ENCODE measurements at regions not wholly inside any gene's neighbourhood (a gene's known extent, or its start where the extent isn't known, plus 50 kb on each side); places are given as distances from the start of the nearest gene placed in this dataset.

- Histone ChIP-seq H3K9me3 (no peaks in the 10 kb centered on the region), H3K27me3 (no peaks in the 10 kb centered on the region), H3K27ac (replicated peaks in 1 of 4) (no peak overlapping the region), H3K4me3 (no peak overlapping the region), H3K36me3 (no peaks in the 10 kb centered on the region), H3K4me1 (no peaks in the 10 kb centered on the region)
- no peak for DNase-seq (ENCODE audit: extremely low spot score)
- TF ChIP-seq POLR2AphosphoS5 (IDR thresholded peaks at IDR 0.05) (no peak), POLR2A (IDR thresholded peaks at IDR 0.05; ENCODE audit: low read depth) (no peak), CTCF (IDR thresholded peaks at IDR 0.05) (no peak), EP300 (IDR thresholded peaks at IDR 0.05) (no peak)
- WGBS, result 82% methylated on average over 3 of the region's 3 CpGs
- intact Hi-C loops (cut with DNase I), result no loop called here
Measured at GRCh38 chr5:90279091-90279490, 130.5 kb downstream of the CETN3 start.

- TF ChIP-seq POLR2AphosphoS5 (IDR thresholded peaks at IDR 0.05) (no peak), CTCF (IDR thresholded peaks at IDR 0.05) (no peak), EP300 (IDR thresholded peaks at IDR 0.05) (no peak), POLR2A (IDR thresholded peaks at IDR 0.05; ENCODE audit: low read depth) (no peak)
- H3K36me3 ChIP-seq, result no peaks in the 10 kb centered on the region
- no peaks in the 10 kb centered on the region for H3K4me1 ChIP-seq
- no peak overlapping the region for H3K27ac ChIP-seq (replicated peaks in 1 of 4)
- no peaks in the 10 kb centered on the region for H3K27me3 ChIP-seq
- no peak for DNase-seq (ENCODE audit: extremely low spot score)
- intact Hi-C loops (cut with DNase I), result no loop called here
- H3K9me3 ChIP-seq, result no peaks in the 10 kb centered on the region
- H3K4me3 ChIP-seq, result no peak overlapping the region
- 75% methylated on average over 2 of the region's 2 CpGs for WGBS
Measured at GRCh38 chr5:90274216-90274615, 135.3 kb downstream of the CETN3 start.

DNA sequence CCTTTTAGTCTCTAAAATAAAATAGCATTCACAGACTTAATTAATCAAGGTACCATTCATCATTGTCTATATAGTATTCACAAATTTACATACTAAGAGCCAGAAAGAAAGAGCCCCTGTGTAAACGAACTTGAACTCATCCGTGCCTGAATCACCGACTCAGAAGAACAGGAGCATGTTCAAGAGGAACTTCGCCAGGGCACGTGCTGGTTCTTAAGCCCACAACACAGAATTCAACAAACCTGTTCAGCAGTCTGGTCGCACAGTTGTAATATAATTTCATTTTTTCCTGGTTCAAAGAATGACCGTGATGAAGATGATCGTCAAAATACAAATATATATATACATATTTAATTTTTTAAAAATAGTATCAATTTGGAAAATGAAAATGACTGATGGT, 141.9 kb downstream of the CETN3 start:
- Histone ChIP-seq H3K27me3 (no peaks in the 10 kb centered on the region), H3K9me3 (no peaks in the 10 kb centered on the region), H3K36me3 (no peaks in the 10 kb centered on the region), H3K4me1 (peaks cover 0 to 5% (median 2%) of the 10 kb centered on the region in 4 donors), H3K4me3 (no peak overlapping the region), H3K27ac (replicated peaks in 1 of 4) (no peak overlapping the region)
- TF ChIP-seq EP300 (IDR thresholded peaks at IDR 0.05), result no peak
- no peak for TF ChIP-seq POLR2AphosphoS5 (IDR thresholded peaks at IDR 0.05)
- TF ChIP-seq POLR2A (IDR thresholded peaks at IDR 0.05; ENCODE audit: low read depth), result no peak
- TF ChIP-seq CTCF (IDR thresholded peaks at IDR 0.05), result no peak
- 74% methylated on average over 8 of the region's 8 CpGs for WGBS
- DNase-seq (ENCODE audit: extremely low spot score), result no peak
- intact Hi-C loops (cut with DNase I), result loop anchor here (5.0 kb wide), 1 partner anchor 1540 kb away; no protein-coding TSS in a partner anchor

- Histone ChIP-seq H3K9me3 (no peaks in the 10 kb centered on the region), H3K4me3 (no peak overlapping the region), H3K27ac (replicated peaks in 1 of 4) (no peak overlapping the region), H3K4me1 (peaks cover 0 to 5% (median 2%) of the 10 kb centered on the region in 4 donors), H3K36me3 (no peaks in the 10 kb centered on the region), H3K27me3 (no peaks in the 10 kb centered on the region)
- WGBS, result 13% methylated on average over 1 of the region's 1 CpG
- no peak for DNase-seq (ENCODE audit: extremely low spot score)
- TF ChIP-seq EP300 (IDR thresholded peaks at IDR 0.05), result no peak
- TF ChIP-seq POLR2AphosphoS5 (IDR thresholded peaks at IDR 0.05), result no peak
- TF ChIP-seq CTCF (IDR thresholded peaks at IDR 0.05), result no peak
- TF ChIP-seq POLR2A (IDR thresholded peaks at IDR 0.05; ENCODE audit: low read depth), result no peak
- intact Hi-C loops (cut with DNase I), result loop anchor here (5.0 kb wide), 1 partner anchor 1538 kb away; no protein-coding TSS in a partner anchor
Measured at GRCh38 chr5:90265545-90265857, 144.1 kb downstream of the CETN3 start.

Measured in esophagus muscularis mucosa (tissue), 4 donors.